GM19452 (cell line): ENCODE measurements at regions not wholly inside any gene's neighbourhood (a gene's known extent, or its start where the extent isn't known, plus 50 kb on each side); places are given as distances from the start of the nearest gene placed in this dataset.
"Not testable (repeated sequence)": the region's sequence is repeated elsewhere in the genome, so short reads cannot be mapped to it uniquely, and the experiment has no call there.

Source experiments
- ATAC-seq: cut with Tn5 transposase; IDR thresholded peaks from one replicate; pipeline ENCODE4 v1.9.1; 2021; ENCODE audit not compliant: unreplicated experiment

- no peak for ATAC-seq
These were observed 52.7 kb upstream of the ZCCHC13 start for GRCh38 chrX:74251006-74251930.

GRCh38 chrX:74250574-74250973, 53.4 kb upstream of the ZCCHC13 start:
- no peak for ATAC-seq

- ATAC-seq: no peak
These were observed 54.0 kb upstream of the ZCCHC13 start for GRCh38 chrX:74249963-74250362.

DNA sequence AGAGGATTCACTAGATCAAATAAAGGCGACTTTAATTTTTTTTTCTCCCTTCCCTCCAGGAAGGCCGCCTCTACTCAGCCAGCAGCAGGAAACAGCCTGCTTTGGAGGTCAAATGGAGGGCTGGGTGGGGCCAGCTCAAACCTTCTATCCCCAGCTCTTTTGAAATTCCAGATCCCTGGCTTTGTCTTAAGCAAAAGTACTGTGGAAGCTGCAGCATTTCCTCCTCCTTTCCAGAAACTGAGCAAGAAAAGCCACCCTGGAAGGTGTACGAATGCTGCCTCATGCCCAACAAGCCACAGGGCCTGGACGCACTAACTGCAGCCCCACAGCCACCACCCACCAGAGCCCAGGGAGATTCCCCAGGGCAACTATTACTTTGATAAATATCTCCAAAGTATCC, 55.1 kb upstream of the ZCCHC13 start:
- ATAC-seq: no peak

GRCh38 chrX:74246524-74246923, 57.5 kb upstream of the ZCCHC13 start:
- ATAC-seq: no peak

DNA sequence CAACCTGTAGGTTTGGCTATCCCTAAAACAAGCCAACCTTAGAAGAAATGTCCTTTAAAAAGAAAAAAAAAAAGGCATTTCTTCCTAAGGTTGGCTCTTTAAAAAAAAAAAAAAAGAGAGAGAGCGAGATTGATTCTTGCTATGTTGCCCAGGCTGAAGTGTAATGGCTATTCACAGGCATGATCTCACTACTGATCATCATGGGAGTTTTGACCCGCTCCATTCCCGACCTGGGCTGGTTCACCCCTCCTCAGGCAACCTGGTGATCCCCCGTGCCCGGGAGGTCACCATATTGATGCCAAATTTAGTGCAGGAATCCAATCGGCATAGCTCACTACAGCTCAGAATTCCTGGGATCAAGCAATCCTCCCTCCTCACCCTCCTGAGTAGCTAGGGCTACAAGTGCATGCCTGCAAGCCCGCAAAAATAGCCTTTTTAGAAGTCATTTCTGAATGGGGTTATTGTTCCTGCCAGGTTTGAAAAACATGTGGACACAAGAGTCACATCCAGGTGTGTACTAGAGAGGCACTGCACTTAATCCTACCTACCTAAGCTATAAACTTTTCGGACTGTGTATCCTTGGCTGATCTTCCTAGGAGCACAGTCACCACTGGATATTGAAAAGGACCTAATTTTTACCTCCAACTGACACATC, 61.4 kb upstream of the ZCCHC13 start:
- no peak for ATAC-seq

DNA sequence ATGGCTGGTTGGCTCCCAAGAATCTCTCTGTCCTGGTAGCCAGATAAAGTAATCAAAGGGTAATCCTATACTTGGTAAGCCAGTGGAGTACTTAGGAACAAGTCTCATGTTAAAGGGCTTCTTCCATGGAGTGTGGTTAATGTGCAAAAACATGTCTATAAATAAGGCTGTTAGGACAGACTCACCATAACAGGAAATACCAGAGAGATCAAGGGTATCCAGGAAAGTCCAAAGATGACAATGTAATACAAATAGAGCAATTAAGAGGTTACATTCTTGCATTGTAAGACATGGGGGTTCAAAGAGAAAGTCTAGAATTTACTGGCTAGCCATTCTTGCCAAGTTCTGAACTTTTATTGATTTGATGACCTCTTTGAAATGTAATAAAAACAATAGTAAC, 61.9 kb upstream of the ZCCHC13 start:
- ATAC-seq: no peak

DNA sequence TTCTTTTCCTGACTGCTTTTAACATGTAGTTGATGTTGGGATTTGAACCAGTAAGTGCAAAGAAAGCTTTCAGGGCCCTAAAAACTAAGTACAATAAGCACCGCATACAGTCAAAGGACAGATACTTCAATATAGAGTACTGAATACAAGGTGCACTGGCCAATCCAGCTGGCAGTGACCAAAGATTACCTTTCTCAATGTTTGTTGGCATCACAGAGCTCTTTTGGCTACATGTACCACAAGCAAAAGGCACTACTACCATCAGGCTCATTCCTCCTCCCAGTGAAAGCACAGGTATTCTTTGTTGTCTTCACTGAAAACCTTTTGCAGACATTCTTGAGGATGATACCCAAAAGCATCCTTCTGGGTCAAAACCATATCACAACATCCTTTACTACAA, 65.2 kb upstream of the ZCCHC13 start:
- ATAC-seq: no peak

DNA sequence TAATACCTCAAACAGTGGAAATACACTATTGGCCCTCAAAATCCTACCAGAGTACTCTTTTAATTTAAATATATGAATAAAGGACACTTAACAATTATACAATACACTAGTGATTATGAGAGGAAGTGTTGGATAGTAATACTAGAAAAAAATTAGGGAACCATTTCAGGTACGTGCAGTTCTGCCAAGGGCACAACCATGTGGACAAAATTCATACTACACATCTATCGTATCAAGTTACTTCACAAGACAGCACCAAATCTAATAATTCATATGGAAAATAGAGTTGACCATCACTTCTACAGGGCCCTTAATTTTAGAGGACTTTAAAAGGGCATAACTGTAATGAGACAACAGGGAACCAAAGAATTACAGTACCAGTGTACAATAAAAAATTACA, 69.2 kb upstream of the ZCCHC13 start:
- no peak for ATAC-seq

- no peak for ATAC-seq
These were observed 71.1 kb upstream of the ZCCHC13 start for GRCh38 chrX:74232859-74233258.

DNA sequence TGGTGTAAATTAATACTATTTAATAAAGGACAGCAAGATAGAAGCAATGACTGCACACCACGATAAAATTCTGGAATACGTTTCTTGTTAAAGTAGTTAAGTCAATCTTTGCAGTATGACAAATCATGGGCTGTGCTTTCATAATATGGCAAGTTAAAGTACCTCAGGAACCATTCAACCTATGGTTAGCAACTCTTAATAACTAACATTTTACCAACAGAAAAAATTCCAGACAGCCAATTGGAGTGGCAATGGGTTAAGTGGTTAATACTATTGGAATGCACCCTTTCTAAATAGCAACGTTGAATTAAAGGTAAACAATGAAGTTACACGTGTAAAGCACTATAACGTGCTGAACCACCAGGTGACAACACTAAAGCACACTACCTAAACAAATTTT, 72.4 kb upstream of the ZCCHC13 start:
- no peak for ATAC-seq

DNA sequence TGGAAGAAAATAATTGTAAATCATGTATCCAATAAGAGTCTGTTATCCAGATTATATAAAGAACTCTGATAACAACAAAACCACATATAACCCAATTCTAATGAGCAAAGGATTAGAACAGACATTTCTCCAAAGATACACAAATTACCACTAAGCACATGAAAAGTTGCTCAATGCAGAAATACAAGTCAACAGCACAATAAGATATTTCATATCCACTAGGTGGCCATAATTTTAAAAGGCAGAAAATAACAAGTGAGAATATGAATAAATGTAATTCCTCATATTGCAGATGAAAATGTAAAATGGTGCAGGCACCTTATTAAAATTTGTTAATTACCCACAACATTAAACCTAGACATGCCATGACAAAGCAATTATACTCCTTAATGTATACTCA, 73.9 kb upstream of the ZCCHC13 start:
- no peak for ATAC-seq

GRCh38 chrX:74225111-74225510, 78.9 kb upstream of the ZCCHC13 start:
- ATAC-seq: no peak

DNA sequence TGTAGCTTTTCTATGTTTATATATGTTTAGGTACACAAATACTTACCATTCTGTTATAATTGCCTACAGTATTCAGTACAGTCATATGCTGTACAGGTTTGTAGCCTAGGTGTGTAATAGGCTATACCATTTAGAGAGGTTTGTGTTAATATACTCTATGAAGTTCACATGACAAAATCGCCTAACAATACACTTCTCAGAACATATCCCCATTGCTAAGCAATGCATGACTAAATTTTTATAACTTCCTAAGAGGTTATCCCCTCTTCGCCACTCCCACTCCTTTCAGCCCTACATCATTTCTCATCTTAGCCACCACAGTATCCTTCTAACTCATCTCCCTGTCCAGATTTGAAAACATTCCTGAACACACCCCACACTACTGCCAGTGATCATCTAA, 83.7 kb upstream of the ZCCHC13 start:
- no peak for ATAC-seq

DNA sequence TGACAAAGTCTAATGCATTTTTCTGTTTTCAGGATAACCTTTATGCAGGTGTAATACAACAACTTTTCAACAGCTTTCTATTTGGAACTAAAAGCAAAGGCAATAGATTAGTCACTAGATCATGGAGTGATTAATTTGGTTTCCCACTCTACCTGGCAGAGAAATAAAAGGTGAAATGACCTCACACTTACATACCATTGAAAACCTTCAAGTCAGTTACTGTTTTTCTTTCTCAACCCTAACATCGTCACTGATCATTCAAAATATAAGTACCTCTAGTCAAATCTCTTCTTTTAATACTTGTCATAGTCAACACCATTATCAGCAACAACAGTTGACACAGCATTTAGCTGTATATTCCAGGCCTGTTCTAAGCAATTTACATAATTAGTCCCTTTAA, 85.1 kb upstream of the ZCCHC13 start:
- no peak for ATAC-seq

- no peak for ATAC-seq
These were observed 87.6 kb upstream of the ZCCHC13 start for GRCh38 chrX:74216421-74216820.

DNA sequence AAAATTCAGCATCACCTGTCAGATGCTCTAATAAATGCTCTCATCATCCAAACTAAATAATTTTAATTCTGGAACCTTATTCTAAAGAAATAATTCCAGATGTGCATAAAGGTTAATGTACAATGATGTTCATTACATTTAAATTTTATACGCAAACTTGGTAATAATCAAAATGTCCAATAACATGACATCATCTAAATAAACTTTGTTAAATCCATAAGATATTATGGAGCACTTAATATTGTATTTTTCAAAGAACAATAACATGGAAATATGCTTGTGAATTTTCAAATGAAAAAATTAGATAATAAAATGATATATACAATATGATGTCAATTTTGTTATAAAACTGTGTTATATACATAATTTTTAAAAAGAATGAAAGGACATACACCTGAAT, 92.1 kb upstream of the ZCCHC13 start:
- no peak for ATAC-seq

DNA sequence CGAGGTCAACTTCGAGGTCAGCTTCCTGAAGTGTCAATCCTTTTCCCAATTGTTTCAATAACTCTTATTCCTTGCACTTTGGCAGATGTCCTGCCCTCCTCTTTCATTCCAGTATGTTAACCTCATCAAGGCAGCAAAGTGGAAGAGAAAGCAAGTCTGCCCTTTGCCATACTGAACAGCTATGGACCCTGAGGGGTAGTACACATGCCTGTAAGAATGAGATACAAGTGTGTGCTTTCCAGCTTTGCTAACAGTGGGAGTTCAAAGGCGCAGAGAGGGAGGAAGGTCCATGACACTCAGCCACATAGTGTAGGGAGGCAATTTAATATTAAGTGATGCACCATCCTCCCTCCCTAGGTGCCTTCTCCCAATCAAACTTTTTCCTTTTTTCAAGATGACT, 96.4 kb upstream of the ZCCHC13 start:
- no peak for ATAC-seq

- ATAC-seq: no peak
These were observed 108.4 kb upstream of the ZCCHC13 start for GRCh38 chrX:74195605-74196004.

- ATAC-seq: no peak
These were observed 108.9 kb upstream of the ZCCHC13 start for GRCh38 chrX:74195120-74195519.

- ATAC-seq: no peak
These were observed 116.8 kb upstream of the ZCCHC13 start for GRCh38 chrX:74187211-74187610.

GRCh38 chrX:74183047-74183446, 120.9 kb upstream of the ZCCHC13 start:
- ATAC-seq: not testable (repeated sequence)
